Stimulated activated CD4-positive, alpha-beta T cell treated with anti-CD3 and anti-CD28 coated beads, Interleukin-12 subunit alpha, Interleukin-12 subunit beta, amount 100 ng/mL, for 48 hours (primary cell): ENCODE measurements at regions not wholly inside any gene's neighbourhood (a gene's known extent, or its start where the extent isn't known, plus 50 kb on each side); places are given as distances from the start of the nearest gene placed in this dataset.

ENCODE experiments used
- DNase-seq, 3 donors: peaks; one replicate each; pipeline ENCODE4 v3.0.0-alpha.2; 2020; ENCODE audit warnings: low read depth in 2 of 3, low spot score in 1 of 3

- no peak for DNase-seq
Observed at GRCh38 chr2:120948662-120949011, 213.0 kb downstream of the GLI2 start.

- no peak for DNase-seq
Observed at GRCh38 chr2:120949027-120949956, 213.6 kb downstream of the GLI2 start.

- DNase-seq, result no peak
Observed at GRCh38 chr2:120949957-120950590, 214.4 kb downstream of the GLI2 start.

GRCh38 chr2:120951693-120952092 is 216.0 kb downstream of the GLI2 start:
- DNase-seq, result no peak

GRCh38 chr2:120952318-120952717 is 216.7 kb downstream of the GLI2 start:
- no peak for DNase-seq

- DNase-seq, result no peak
Observed at GRCh38 chr2:120953066-120953756, 217.5 kb downstream of the GLI2 start.

GRCh38 chr2:120953843-120954584 is 218.3 kb downstream of the GLI2 start:
- no peak for DNase-seq

- no peak for DNase-seq
Observed at GRCh38 chr2:120954939-120955338, 219.3 kb downstream of the GLI2 start.

- no peak for DNase-seq
Observed at GRCh38 chr2:120955427-120955826, 219.8 kb downstream of the GLI2 start.

- no peak for DNase-seq
Observed at GRCh38 chr2:120956486-120957156, 221.0 kb downstream of the GLI2 start.

GRCh38 chr2:120957905-120958304 is 222.2 kb downstream of the GLI2 start:
- DNase-seq, result no peak

- no peak for DNase-seq
Observed at GRCh38 chr2:120958623-120959366, 223.1 kb downstream of the GLI2 start.

- no peak for DNase-seq
Observed at GRCh38 chr2:120959426-120959825, 223.8 kb downstream of the GLI2 start.

- DNase-seq, result no peak
Observed at GRCh38 chr2:120960770-120961366, 225.2 kb downstream of the GLI2 start.

- no peak for DNase-seq
Observed at GRCh38 chr2:120961396-120961795, 225.7 kb downstream of the GLI2 start.

GRCh38 chr2:120963997-120964705 is 228.5 kb downstream of the GLI2 start:
- no peak for DNase-seq

- DNase-seq, result no peak
Observed at GRCh38 chr2:120964819-120965218, 229.2 kb downstream of the GLI2 start.

GRCh38 chr2:120966510-120967254 is 231.0 kb downstream of the GLI2 start:
- no peak for DNase-seq
